GM21529 (cell line): ENCODE measurements at regions not wholly inside any gene's neighbourhood (a gene's known extent, or its start where the extent isn't known, plus 50 kb on each side); places are given as distances from the start of the nearest gene placed in this dataset.

Experiments
- ATAC-seq: cut with Tn5 transposase; IDR thresholded peaks from one replicate; pipeline ENCODE4 v1.9.1; 2021; ENCODE audit not compliant: unreplicated experiment

GRCh38 chr18:26703170-26703930 is 155.0 kb upstream of the KCTD1 start:
- no peak for ATAC-seq

DNA sequence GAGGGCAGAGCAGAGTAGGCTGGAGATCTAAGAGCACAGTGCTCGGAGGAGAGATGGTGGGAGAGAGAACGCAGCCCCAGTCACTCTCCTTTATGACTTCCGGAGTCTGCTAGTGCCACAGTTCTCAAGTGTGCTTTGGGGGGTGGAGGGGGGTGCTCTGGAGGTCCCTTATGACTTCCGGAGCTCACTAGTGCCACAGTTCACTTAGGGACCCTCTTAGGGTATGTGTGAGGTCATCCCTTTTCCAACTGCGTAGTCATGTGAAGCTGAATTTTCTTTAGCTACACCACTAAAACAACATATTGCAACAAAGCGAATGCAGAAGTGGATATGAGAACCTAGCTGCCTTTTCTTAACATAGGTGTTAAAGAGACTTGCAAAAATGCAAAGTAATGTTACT is 153.7 kb upstream of the KCTD1 start:
- ATAC-seq: no peak

- ATAC-seq: no peak
Observed at GRCh38 chr18:26700728-26701127, 152.4 kb upstream of the KCTD1 start.

DNA sequence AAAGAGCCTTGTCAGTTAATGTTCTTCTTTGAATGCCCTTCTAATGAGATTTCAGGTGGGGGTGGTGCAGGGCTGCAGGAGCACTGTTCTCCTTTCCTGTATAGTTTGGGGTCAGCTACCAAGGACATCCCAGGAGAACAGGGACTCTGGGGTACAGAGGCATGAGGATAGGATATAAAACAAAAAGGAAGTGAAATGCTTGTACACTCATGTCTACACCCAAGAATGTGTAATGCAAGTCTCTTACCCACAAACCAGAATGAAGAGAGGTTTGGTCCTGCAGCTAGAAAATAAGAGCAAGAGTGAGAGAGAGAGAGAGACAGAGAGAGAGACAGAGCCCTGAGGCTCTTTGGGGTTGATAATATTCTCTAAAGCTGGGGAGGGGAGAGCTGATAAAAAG is 151.8 kb upstream of the KCTD1 start:
- no peak for ATAC-seq

DNA sequence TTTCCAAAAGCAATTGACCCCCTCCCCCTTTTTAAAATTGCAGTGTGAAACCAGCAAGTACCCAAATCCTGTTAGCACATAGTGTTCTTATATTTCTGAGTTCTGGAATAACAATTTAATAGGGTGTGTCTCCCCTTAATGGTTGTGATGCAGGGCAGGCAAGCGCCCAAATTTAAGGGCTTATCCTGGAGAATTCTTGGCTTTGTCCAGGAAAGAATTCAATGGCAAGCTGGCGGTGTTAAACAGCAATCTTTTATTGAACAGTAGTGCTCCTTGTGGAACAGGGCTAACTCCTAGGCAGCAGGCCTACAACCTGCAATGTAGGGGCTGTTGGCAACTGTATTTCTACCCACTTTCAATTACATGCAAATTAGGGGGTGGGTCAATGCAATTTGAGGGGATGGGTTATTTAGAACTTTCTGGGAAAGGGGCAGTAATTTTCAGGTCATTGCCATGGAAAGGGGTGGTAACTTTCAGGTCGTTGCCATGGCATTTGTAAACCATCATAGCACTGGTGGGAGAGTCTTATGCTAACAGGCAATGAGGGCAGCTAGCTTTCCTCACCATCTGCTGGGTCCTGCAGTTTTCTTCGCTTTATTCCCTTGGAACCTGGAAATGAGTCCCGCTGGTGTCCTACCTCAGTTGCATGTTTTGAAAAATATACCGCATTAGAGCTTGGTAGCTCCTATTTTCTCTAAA is 149.0 kb upstream of the KCTD1 start:
- ATAC-seq: no peak

DNA sequence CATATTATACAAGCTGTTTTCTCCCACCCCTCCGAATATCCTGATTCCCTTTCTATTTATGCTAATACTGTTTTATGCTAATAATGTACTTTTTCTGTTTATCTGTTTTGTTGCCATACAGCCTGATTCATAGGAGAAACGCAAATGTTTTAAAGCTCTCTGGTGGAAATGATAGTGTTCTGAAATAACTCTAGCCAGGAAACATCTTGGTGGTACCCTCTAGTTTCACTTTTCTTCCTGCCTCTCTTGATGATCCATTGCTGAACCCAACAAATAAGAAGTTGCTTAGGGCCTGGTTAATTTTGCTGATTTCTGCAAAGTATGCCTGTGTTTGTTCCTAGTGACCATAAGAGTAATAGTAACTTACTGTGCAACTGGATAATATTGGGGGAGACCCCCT is 148.4 kb upstream of the KCTD1 start:
- ATAC-seq: no peak

DNA sequence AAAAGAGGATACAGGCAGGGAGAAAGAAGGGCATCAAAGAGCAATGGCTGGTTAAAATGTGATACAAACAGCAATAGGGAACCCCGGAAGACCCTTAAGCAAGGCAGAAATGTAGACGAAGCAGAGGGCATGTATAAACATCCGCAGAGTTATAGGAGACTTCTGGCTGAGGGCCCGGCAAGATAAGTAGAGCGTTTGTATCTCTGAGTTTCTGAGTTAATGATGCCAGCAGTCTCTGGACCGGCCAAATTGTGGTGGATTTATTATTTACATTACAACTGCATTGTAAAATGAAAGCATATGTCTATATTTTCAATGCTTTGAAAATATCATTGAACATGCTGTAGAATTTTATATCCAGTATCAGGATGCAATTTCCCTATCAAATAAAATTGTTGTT is 148.0 kb upstream of the KCTD1 start:
- ATAC-seq: no peak

DNA sequence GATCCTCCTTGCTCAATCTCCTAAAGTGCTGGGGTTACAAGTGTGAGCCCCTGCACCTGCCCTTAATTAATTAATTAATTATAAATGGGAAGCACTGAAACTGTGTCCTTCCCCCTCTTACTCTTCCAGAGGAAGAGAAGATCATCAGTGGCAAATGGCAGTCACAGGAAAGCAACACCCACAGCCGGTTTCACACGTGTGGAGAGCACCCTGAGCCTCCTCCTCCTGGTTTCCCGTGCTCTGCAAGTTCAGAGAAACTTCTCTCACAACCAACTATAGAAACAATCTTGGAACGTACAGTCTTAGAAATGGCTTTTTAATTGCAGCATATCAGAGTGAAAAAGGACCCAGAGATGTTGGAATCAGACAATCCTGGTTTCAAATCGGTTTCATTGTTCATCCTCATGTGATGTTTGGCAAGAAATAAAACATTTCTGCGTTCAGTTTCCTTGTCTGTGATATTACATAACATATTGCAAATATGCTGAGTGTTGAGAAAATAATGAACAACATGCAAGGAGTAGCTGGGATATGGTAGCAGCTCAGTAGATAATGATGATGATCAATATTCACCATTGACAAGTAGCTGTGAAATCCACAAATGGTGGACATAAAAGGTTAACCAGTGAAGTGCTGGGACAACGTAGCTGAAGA is 141.0 kb upstream of the KCTD1 start:
- ATAC-seq: no peak

GRCh38 chr18:26686532-26686931 is 138.2 kb upstream of the KCTD1 start:
- no peak for ATAC-seq

- no peak for ATAC-seq
Observed at GRCh38 chr18:26685438-26686157, 137.2 kb upstream of the KCTD1 start.

GRCh38 chr18:26677957-26678356 is 129.6 kb upstream of the KCTD1 start:
- ATAC-seq: no peak

DNA sequence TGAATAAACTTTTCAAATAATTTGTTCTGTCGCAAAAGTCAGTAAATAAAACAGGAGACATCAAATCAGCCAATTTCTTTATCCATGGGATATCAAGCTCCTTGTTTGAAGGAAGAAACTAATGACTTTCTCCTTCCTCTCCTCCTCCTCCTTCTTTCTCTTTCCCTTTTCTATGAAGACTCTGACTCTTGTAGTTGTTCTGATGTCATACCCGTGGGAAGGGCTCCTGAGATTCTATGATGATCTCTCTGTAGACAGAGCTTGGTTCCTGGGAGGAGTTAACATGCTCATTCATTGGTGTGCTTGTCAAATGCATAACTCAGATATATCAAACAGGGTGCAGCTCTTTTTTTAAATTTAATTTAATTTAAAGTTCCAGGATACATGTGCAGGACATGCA is 118.7 kb upstream of the KCTD1 start:
- no peak for ATAC-seq

- ATAC-seq: no peak
Observed at GRCh38 chr18:26662996-26663395, 114.6 kb upstream of the KCTD1 start.

DNA sequence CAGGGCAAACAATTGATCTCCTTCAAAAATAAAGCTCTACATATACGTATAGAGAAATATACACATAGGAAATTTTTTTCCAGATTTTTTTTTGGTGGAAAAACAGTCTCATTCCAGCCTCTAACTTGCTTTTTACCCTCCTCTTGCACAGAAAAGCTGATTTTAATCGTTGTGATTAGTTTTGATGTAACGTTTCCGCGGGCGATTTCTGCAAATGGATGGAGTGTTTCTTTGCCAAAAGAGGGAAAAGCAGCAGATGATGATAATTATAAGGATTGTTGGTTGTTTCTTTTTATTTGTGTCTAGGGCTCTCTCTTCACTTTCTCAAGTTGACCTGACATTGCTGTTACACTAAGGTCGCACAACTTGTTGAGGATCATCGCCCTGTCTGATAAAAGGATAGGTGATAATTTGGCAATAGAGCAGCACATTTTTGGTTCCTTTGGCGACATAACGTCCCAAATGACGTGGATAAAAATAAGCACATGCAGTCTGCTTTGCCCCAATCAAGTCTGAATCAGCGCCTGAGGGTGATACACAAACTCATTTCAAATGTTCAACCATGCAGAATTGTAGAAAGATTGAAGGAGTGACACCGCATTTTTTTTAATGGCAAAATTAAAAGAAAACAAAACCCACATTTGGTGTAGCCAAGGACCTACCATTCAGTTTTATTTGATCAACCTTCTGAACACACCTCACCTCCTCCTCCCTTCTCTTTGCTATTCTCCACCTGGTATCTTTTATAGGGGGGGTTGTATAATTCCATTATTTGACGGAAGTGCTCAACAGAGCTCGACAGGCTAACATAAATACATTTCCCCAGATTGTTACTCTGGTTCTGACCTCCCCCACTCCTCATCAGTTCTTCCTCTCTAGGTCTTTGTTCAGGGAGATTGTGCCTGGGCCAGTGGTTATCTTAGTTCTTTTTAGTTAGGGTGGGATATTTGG is 109.6 kb upstream of the KCTD1 start:
- no peak for ATAC-seq

DNA sequence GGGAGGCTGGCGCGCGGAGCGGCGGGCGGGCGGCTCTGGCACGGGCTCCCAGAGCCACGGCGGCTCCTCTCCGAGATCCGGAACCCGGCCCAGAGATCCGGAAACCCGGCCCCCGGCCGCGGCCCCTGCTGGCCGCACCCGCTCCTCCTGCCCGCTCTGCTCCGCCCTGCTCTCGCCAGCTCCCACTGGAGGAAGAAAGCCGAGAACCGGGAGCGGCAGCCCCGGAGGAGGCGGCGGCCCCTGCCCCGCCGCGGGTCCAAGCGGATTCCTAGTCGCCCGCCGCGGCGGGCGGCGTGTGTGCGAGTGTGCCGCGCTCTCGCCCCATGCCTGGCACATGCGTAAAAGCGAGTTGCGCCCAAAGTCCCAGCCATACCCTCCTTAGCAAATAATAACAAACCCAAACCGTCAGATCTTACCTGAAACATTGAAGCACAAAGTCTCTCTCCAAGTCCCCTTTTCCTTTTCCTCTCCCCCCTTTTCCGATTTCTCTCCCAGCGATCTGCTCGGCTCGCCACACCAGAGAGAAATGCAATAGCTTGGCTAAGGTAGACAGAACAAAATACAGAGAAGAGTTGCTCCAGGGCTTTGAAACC is 108.7 kb upstream of the KCTD1 start:
- peak; percentile 58 for ATAC-seq

DNA sequence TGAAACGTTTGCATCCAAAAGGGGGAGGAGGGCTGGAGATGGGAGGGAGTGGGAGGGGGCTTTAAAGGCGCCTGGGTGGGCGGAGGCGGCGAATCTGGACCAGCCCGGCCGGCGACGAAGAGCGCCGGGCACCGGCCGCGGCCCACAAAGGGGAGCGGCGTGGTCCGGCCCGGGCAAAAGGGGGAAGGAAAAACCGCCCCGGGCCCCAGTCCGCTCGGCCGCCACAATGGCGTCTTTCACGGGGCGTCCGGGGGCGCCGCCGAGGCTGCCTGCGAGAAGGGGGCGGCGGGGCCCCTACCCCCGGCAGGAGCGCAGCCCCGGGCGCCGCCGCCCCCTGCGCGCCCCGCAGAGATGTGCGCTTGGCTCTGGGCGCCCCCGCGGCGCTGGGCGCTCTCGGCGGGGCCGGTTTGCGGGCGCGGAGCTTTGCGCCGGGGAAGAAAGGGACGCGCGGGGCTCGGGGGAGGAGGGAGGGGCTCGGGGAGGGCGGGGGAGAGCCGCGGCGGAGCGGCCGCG is 108.1 kb upstream of the KCTD1 start:
- peak; percentile 35 for ATAC-seq

GRCh38 chr18:26655525-26656430 is 107.4 kb upstream of the KCTD1 start:
- peak; percentile 17 for ATAC-seq

DNA sequence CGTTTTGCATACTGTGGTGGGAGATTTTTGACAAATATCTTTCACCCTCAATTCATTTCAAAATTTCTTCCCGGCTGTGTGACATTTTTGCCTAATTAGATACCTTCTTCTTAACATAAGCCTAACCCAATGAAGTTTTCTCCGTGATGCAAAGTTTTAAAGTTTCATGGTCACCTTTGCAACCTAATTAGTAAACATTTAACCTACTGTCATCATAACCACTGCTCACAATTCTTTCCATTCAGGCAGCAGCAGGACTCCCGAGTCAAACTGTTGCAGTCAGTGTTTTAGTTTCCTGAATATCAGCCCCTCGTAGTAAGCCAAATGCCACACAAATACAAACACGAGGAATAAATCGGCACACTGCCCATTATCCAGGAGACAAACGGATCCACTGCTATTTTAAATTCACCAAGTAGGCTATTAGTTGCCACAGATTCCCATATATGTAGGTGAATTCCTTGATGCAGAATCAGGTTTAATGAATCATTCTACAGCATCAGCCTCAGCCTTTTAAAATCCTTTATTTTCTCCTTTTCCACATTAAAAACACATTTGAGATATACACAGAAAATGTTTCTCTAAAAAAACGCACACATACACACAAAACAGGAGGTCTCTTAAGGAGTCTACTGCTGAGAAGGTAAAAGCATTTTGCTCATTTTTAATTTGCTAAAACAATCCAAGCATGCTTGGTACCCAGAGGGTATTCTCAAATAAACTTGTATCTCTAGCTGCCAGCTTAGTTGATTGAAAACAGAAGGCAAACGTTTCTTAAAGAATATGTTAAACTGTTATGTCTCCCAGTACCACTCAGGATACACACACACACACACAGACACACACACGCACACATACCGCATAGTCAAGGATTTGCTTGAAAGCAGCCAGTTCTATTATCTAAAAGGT is 106.5 kb upstream of the KCTD1 start:
- no peak for ATAC-seq
